ENCODE measurements at regions not wholly inside any gene's neighbourhood (a gene's known extent, or its start where the extent isn't known, plus 50 kb on each side); places are given as distances from the start of the nearest gene placed in this dataset.

DNA sequence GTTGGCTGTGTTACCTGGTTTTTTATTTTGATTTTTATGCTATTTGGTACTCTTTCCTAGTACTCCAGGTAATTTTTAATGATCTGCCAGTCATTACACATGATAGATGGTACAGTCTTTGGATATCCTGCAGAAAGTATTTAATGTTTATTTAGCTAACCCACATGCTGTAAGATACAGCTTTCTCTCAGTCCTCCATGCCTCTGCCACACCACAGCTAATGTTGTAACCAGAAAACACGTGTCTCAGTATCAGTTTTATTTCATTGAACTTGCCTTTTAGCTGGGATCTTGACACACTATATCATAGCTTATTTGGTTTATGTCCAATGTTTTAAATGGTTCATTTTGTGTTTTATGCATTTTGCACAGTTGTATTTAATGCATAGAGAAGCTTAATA, 1648.4 kb downstream of the KCNT2 start:
- TF ChIP-seq, protein P1, sequence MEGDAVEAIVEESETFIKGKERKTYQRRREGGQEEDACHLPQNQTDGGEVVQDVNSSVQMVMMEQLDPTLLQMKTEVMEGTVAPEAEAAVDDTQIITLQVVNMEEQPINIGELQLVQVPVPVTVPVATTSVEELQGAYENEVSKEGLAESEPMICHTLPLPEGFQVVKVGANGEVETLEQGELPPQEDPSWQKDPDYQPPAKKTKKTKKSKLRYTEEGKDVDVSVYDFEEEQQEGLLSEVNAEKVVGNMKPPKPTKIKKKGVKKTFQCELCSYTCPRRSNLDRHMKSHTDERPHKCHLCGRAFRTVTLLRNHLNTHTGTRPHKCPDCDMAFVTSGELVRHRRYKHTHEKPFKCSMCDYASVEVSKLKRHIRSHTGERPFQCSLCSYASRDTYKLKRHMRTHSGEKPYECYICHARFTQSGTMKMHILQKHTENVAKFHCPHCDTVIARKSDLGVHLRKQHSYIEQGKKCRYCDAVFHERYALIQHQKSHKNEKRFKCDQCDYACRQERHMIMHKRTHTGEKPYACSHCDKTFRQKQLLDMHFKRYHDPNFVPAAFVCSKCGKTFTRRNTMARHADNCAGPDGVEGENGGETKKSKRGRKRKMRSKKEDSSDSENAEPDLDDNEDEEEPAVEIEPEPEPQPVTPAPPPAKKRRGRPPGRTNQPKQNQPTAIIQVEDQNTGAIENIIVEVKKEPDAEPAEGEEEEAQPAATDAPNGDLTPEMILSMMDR (IDR thresholded peaks at IDR 0.05): no peak
- no peak overlapping the region for H3K4me3 Mint-ChIP-seq
- no peaks in the 10 kb centered on the region for H3K27me3 Mint-ChIP-seq (ENCODE audit: low read depth, poor library complexity)
- H3K4me1 Mint-ChIP-seq: no peaks in the 10 kb centered on the region
- H3K36me3 Mint-ChIP-seq (ENCODE audit: low read depth): no peaks in the 10 kb centered on the region
- H3K9me3 Mint-ChIP-seq: no peaks in the 10 kb centered on the region
- no peak for DNase-seq
- no peak overlapping the region for H3K27ac Mint-ChIP-seq

DNA sequence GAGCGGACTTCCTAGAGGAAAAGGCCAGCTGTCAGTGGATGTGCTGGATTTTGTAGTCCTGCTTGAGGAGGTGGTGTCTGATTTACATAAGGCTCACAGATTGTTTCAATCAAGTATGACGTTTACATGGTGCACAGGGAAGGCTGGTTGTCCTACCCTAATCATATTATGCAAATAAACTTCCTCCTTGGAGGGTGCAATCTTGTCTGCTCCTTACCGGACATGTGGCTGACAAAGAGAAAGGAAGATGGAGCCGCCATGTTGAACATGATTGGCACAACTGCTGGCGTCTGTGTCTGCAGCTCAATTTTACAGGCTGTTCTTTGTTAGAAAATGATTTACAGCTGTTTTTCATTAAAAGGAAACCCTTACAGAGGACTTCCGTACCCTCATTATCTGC, 1656.1 kb downstream of the KCNT2 start:
- no peaks in the 10 kb centered on the region for H3K36me3 Mint-ChIP-seq (ENCODE audit: low read depth)
- H3K27ac Mint-ChIP-seq: no peak overlapping the region
- H3K27me3 Mint-ChIP-seq (ENCODE audit: low read depth, poor library complexity): peaks cover 2% of the 10 kb centered on the region
- H3K4me3 Mint-ChIP-seq: no peak overlapping the region
- no peaks in the 10 kb centered on the region for H3K4me1 Mint-ChIP-seq
- TF ChIP-seq, protein P1 (IDR thresholded peaks at IDR 0.05): no peak
- H3K9me3 Mint-ChIP-seq: no peaks in the 10 kb centered on the region
- no peak for DNase-seq

DNA sequence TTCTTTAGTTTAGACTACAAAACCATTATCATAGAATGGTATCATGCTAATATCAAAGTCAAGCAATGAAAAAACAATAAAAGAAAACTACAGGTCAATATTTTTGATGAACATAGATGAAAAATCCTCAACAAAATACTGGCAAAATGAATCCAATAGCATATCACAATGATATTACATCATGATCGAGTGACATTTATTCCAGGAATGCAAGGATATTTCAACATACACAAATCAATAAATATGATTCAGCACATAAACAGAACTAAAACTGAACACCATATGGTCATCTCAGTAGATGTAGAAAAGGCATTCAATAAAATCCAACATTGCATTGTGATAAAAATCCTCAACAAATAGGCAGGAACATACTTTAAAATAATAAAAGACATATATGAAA, 1657.7 kb downstream of the KCNT2 start:
- no peak for DNase-seq
- TF ChIP-seq, protein P1 (IDR thresholded peaks at IDR 0.05): no peak
- no peaks in the 10 kb centered on the region for H3K4me1 Mint-ChIP-seq
- H3K36me3 Mint-ChIP-seq (ENCODE audit: low read depth): no peaks in the 10 kb centered on the region
- peaks cover 2% of the 10 kb centered on the region for H3K27me3 Mint-ChIP-seq (ENCODE audit: low read depth, poor library complexity)
- H3K9me3 Mint-ChIP-seq: no peaks in the 10 kb centered on the region
- no peak overlapping the region for H3K27ac Mint-ChIP-seq
- H3K4me3 Mint-ChIP-seq: no peak overlapping the region

DNA sequence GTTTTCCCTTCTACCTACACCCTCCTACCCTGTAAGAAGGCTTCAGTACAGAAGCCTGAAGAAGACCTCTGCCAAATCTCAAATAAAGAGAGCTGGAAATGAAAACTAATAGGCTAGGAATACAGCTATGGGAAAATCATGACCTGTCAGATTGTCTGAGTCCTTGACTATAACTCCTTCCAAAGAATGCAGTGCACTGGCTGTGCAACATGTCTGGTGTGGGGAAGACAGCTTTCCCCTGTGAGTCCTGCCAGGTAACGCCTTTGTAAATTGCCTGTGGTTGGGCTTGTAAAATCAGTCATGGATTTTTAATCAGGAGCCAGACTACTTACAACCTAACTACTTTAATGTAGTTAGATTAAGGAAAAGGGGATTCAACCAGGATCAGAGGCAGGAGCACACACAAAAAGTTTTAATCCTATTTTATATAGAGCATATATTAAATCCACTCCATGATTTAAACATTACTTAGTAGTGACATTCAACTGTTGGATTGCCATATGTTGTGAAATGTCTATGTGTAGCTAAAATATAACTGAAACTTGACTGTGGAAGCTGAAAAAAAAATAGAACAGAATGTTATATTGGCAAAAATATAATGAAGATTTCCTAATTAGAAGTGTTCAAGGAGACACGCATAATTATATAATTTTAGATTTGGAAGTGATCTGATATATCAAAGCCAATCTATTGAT, 1667.8 kb downstream of the KCNT2 start:
- TF ChIP-seq, protein P1 (IDR thresholded peaks at IDR 0.05): no peak
- Mint-ChIP-seq H3K4me3 (no peak overlapping the region), H3K27me3 (ENCODE audit: low read depth, poor library complexity) (no peaks in the 10 kb centered on the region), H3K36me3 (ENCODE audit: low read depth) (no peaks in the 10 kb centered on the region), H3K4me1 (no peaks in the 10 kb centered on the region), H3K27ac (no peak overlapping the region), H3K9me3 (no peaks in the 10 kb centered on the region)
- DNase-seq: no peak

DNA sequence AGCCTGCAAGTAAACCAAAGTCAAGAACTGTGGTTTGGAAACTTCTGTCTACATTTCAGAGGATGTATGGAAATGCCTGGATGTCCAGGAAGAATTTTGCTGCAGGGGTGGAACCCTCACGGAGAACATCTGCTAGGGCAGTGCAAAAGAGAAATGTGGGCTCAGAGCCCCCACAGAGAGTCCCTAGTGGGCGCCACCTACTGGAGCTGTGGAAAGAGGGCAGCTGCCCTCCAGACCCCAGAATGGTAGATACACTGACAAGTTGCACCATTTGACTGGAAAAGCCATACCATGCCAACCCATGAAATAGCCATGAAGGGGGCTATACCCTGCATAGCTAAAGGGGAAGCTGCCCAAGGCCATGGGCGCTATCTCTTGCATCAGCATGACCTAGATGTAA, 1672.4 kb downstream of the KCNT2 start:
- Mint-ChIP-seq H3K9me3 (no peaks in the 10 kb centered on the region), H3K4me3 (no peak overlapping the region), H3K27me3 (ENCODE audit: low read depth, poor library complexity) (no peaks in the 10 kb centered on the region), H3K36me3 (ENCODE audit: low read depth) (no peaks in the 10 kb centered on the region), H3K4me1 (no peaks in the 10 kb centered on the region), H3K27ac (no peak overlapping the region)
- DNase-seq: no peak
- TF ChIP-seq, protein P1 (IDR thresholded peaks at IDR 0.05): no peak

DNA sequence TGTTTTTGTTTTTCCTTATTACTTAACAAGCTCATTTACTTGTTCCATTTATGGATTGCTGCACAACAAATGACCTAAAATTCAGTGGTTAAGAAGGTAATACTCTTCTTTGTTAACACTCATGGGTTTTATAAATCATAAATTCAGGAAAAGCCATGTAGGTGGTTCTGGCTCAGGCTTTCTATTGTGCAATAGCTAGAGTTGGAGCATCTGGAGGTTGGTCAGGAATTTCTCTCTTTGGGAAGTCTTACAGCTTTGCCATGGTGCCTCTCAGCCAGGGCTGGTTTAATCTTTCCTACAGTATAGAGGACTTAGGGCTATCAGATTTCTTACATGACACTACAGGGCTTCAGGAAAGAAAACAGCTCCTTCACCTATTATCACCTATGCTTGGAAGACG, 1677.1 kb downstream of the KCNT2 start:
- DNase-seq: no peak
- no peak overlapping the region for H3K4me3 Mint-ChIP-seq
- H3K36me3 Mint-ChIP-seq (ENCODE audit: low read depth): no peaks in the 10 kb centered on the region
- no peaks in the 10 kb centered on the region for H3K9me3 Mint-ChIP-seq
- no peaks in the 10 kb centered on the region for H3K27me3 Mint-ChIP-seq (ENCODE audit: low read depth, poor library complexity)
- no peak overlapping the region for H3K27ac Mint-ChIP-seq
- no peaks in the 10 kb centered on the region for H3K4me1 Mint-ChIP-seq
- TF ChIP-seq, protein P1 (IDR thresholded peaks at IDR 0.05): no peak
